ENCODE measurements at regions not wholly inside any gene's neighbourhood (a gene's known extent, or its start where the extent isn't known, plus 50 kb on each side); places are given as distances from the start of the nearest gene placed in this dataset.

DNA sequence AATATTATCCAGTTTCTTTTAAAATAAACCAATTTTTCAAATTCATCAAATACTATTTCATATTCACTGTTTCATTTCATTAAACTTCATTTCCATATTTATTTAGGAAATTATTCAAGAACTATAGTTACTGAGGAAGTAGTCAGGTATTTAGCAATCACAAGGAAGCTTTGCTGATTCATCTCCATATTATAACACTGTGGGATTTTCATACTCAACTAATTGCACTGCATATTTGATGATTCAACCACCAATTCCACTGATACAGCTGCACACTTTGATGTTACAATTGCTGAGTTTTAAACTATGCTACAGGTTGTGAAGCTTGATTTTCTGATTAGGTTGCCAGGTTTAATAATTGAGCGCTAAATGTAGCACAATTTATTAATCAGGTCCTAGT is 556.8 kb upstream of the SLITRK1 start:
- no peak for DNase-seq
- TF ChIP-seq POLR2A (IDR thresholded peaks at IDR 0.05; ENCODE audit: low read length) = no peak
- no peak for TF ChIP-seq GATA1 (IDR thresholded peaks at IDR 0.05; ENCODE audit: low read depth, low read length)

- DNase-seq = no peak
- TF ChIP-seq POLR2A (IDR thresholded peaks at IDR 0.05; ENCODE audit: low read length) (no peak), GATA1 (IDR thresholded peaks at IDR 0.05; ENCODE audit: low read depth, low read length) (no peak)
These were observed 550.8 kb upstream of the SLITRK1 start for GRCh38 chr13:84433024-84433423.

GRCh38 chr13:84431646-84432045 is 549.4 kb upstream of the SLITRK1 start:
- TF ChIP-seq POLR2A (IDR thresholded peaks at IDR 0.05; ENCODE audit: low read length) = no peak
- no peak for TF ChIP-seq GATA1 (IDR thresholded peaks at IDR 0.05; ENCODE audit: low read depth, low read length)
- no peak for DNase-seq

- TF ChIP-seq POLR2A (IDR thresholded peaks at IDR 0.05; ENCODE audit: low read length) (no peak), GATA1 (IDR thresholded peaks at IDR 0.05; ENCODE audit: low read depth, low read length) (no peak)
- no peak for DNase-seq
These were observed 548.2 kb upstream of the SLITRK1 start for GRCh38 chr13:84430446-84430845.

DNA sequence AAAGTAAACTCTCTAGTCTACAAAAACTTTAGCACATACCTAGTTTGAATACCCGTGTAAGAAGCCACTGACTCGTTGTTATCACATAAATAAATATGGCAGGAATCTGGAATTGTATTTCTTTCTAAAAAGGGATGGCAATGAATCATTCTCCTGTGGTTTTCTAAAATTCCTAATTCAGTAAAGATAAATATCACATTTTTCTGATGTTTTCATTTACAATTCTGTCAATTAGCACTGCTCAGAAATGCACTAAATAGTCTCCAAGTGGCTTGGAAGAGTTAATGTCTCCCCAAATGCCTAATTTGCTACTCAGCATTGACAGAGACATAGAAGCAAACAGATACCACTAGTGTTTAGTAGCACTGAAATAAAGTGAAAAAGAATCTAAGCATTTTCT is 547.7 kb upstream of the SLITRK1 start:
- DNase-seq = no peak
- TF ChIP-seq POLR2A (IDR thresholded peaks at IDR 0.05; ENCODE audit: low read length) (no peak), GATA1 (IDR thresholded peaks at IDR 0.05; ENCODE audit: low read depth, low read length) (no peak)

DNA sequence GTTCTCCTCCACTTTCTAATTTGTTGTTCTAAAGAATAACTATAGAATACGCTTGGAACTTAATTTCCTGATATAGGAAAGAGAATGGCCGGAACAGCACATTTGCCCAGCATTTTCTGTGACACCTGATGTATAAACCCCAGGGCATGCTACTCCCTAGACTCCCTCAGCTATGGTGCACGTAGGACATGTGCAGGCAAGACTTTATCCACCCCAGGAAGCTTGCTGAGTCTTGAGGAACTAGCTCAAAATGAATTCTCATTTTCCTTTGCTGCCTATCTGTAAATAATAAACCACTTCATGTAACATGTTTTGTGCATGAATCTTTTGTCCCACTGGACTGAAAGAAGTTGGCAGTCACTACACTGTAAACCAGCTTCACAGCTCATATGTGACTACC is 535.8 kb upstream of the SLITRK1 start:
- no peak for TF ChIP-seq POLR2A (IDR thresholded peaks at IDR 0.05; ENCODE audit: low read length)
- no peak for TF ChIP-seq GATA1 (IDR thresholded peaks at IDR 0.05; ENCODE audit: low read depth, low read length)
- DNase-seq = no peak

DNA sequence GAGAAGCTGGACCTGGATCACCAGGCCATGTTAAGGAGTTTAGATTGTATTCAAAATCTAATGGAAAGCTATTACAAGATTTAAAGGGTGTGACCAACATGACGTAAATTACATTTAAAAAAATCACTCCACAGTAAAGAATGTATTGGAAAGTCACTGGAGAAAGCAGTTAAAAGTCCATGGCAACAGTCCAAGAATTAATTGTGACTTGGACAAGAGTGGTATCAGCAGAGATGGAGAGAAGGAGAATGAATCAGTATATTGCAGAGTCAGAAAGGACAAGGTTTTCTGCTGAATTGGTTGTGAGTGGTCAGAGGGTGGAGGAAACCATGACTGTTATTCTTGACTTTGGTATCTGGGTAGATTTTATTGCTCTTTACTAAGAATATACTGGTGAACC is 535.1 kb upstream of the SLITRK1 start:
- DNase-seq = no peak
- TF ChIP-seq POLR2A (IDR thresholded peaks at IDR 0.05; ENCODE audit: low read length) (no peak), GATA1 (IDR thresholded peaks at IDR 0.05; ENCODE audit: low read depth, low read length) (no peak)

- TF ChIP-seq POLR2A (IDR thresholded peaks at IDR 0.05; ENCODE audit: low read length) (no peak), GATA1 (IDR thresholded peaks at IDR 0.05; ENCODE audit: low read depth, low read length) (no peak)
- no peak for DNase-seq
These were observed 530.7 kb upstream of the SLITRK1 start for GRCh38 chr13:84413016-84413415.

DNA sequence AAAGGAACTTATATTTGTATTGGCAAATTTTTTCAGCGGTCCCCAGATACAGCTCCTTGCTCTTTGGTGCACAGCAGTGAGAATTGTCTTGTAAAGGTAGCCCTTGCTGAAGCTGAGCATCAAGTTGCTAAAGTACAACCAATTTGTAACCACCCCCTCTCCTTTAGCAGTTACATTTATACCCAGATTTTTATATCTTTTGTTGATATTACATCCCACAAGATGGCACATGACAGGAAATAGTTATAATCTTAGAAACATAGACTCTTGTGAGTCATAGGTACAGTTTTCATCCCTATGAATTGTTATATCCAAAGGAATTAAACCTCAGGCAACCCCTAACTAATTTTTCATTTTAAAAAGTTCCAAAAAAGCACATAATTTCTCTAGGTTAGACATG is 523.0 kb upstream of the SLITRK1 start:
- TF ChIP-seq GATA1 (IDR thresholded peaks at IDR 0.05; ENCODE audit: low read depth, low read length) (no peak), POLR2A (IDR thresholded peaks at IDR 0.05; ENCODE audit: low read length) (no peak)

GRCh38 chr13:84400706-84401105 is 518.4 kb upstream of the SLITRK1 start:
- DNase-seq = no peak
- no peak for TF ChIP-seq POLR2A (IDR thresholded peaks at IDR 0.05; ENCODE audit: low read length)
- TF ChIP-seq GATA1 (IDR thresholded peaks at IDR 0.05; ENCODE audit: low read depth, low read length) = no peak

More for the DNA sequence above, 523.0 kb upstream of the SLITRK1 start:
- no peak for DNase-seq

DNA sequence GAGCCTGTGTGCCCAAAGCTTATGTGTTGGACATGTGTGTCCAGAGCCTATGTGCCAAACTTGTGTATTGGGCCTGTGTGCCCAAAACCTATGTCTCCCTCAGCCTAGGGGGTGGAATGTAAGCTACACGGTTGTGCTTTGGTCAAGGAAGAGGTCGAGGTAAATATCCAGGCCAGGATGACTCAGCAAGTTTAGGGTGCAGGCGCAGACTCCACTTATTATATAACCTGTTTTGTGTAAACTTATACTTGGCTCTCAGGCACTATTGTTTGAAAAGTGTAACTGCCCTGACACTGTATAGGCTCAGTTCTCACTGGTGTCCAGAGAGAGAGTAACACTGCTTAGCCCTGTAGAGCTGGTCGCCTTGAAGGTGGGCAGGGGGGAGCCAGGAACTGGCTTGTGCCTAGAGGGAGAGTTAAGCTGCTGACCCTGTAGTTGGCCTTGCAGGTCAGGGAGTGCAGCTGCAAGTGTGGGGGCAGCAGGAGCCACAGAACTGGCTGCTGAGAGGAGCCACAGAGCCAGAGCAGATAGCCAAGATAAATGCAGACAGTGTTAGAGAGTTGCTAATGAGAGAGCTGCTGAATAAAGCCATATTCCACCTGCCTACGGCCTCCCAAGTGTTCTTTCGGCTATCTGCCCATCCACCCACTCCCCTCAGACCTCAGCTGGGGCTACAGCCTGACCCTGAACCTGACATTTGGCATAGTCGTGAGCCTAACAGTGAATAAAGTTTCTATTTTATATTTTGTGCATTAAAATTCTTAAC is 517.2 kb upstream of the SLITRK1 start:
- no peak for TF ChIP-seq GATA1 (IDR thresholded peaks at IDR 0.05; ENCODE audit: low read depth, low read length)
- TF ChIP-seq POLR2A (IDR thresholded peaks at IDR 0.05; ENCODE audit: low read length) = no peak

GRCh38 chr13:84393981-84394625 is 511.8 kb upstream of the SLITRK1 start:
- TF ChIP-seq GATA1 (IDR thresholded peaks at IDR 0.05; ENCODE audit: low read depth, low read length) (no peak), POLR2A (IDR thresholded peaks at IDR 0.05; ENCODE audit: low read length) (no peak)
- no peak for DNase-seq

More for the DNA sequence above, 517.2 kb upstream of the SLITRK1 start:
- DNase-seq = peak; percentile 1

DNA sequence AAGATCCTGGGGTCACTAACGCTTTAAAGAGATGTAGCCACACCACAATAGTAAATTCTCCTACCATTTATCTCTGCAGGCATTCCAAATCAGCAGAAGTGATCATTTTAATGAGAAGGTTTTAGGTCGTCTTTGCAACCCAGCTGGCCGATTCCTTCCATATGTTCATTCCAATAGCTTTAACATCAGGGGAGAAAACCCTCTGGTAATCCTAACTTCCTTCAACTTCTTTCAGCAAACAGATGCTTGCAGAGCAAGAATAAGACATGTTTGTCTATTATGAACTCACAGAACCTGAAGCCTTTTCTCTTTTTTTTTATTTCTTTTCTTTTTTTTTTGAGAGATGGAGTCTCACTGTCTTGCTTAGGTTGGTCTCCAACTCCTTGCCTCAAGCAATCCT is 498.6 kb upstream of the SLITRK1 start:
- no peak for DNase-seq
- no peak for TF ChIP-seq GATA1 (IDR thresholded peaks at IDR 0.05; ENCODE audit: low read depth, low read length)

DNA sequence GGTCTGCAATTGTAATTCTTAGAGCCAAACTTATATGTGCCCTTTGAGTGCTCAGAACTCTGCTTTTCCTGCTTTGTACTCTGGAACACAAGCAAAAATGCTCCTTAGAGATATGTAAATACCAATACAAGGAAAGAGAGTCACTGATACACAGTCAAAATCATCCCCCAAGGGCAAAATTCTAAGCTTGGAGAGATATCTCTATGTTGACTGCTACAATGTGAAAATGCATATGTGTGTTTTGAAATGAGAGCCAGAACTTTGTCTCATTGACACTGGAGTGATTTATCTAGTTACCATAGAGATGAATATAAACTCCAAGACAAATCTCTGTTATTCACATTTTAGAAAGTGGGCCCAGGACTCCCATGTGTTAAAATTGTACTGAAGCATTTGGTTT is 494.8 kb upstream of the SLITRK1 start:
- no peak for DNase-seq
- TF ChIP-seq GATA1 (IDR thresholded peaks at IDR 0.05; ENCODE audit: low read depth, low read length) (no peak), POLR2A (IDR thresholded peaks at IDR 0.05; ENCODE audit: low read length) (no peak)

DNA sequence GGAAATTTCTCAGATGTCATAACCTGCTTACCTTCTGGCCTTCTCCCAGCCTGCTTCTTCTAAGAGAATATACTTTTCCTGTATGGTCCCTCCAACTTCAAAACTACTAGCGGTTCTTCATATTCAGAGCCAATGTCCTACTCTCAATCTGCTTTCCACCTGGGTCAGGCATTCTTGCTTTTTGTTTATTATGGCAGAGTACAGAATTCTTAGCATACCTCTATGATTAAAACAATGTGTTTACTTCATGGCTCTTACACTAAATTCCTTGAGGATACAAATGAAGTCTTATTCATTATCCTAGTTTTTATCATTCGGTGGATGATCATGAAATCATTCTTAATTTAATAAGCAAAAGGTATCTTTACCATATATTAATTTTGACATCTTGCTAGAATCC is 484.2 kb upstream of the SLITRK1 start:
- DNase-seq = no peak
- TF ChIP-seq POLR2A (IDR thresholded peaks at IDR 0.05; ENCODE audit: low read length) (no peak), GATA1 (IDR thresholded peaks at IDR 0.05; ENCODE audit: low read depth, low read length) (no peak)

All from erythroblast (primary cell).